MCF 10A (cell line): ENCODE measurements at regions not wholly inside any gene's neighbourhood (a gene's known extent, or its start where the extent isn't known, plus 50 kb on each side); places are given as distances from the start of the nearest gene placed in this dataset.
"Not testable (repeated sequence)": the region's sequence is repeated elsewhere in the genome, so short reads cannot be mapped to it uniquely, and the experiment has no call there.

Experiments used
- BruUV-seq: library from RNA; stranded (reverse); fragments of 400-500 nt; replicated peaks from 2 replicates; lab custom pipeline; 2021; lab: Mats Ljungman, UMichigan
- CTCF ChIA-PET: fragments of 300-600 bp; sonication (Branson Sonifier 250); formaldehyde crosslinking; extraction: SDS; loops from one replicate; lab custom pipeline; 2021; ENCODE audit warnings: antibody characterized with exemption, inconsistent platforms; lab: Yijun Ruan, JAX
- POLR2A ChIA-PET: fragments of 300-600, 350-650 bp; sonication (Branson Sonifier 250); formaldehyde crosslinking; extraction: SDS; loops from one replicate; lab custom pipeline; 2020; ENCODE audit warnings: antibody characterized with exemption, inconsistent platforms; lab: Yijun Ruan, JAX
- DNase-seq: peaks from one replicate; pipeline ENCODE4 v3.0.0-alpha.2; 2018; ENCODE audit not compliant: unreplicated experiment
- H3K27ac Mint-ChIP-seq: one replicate; pipeline ENCODE4 v1.8.0; 2022; ENCODE audit warnings: mild to moderate bottlenecking, low read depth, mixed read lengths; ENCODE audit not compliant: unreplicated experiment
- H3K27me3 Mint-ChIP-seq: one replicate; pipeline ENCODE4 v1.8.0; 2022; ENCODE audit warnings: mixed read lengths; ENCODE audit not compliant: insufficient read depth, unreplicated experiment
- H3K36me3 Mint-ChIP-seq: one replicate; pipeline ENCODE4 v1.8.0; 2022; ENCODE audit warnings: mild to moderate bottlenecking, moderate library complexity, mixed read lengths; ENCODE audit not compliant: insufficient read depth, unreplicated experiment
- H3K4me1 Mint-ChIP-seq: one replicate; pipeline ENCODE4 v1.8.0; 2022; ENCODE audit warnings: mixed read lengths; ENCODE audit not compliant: insufficient read depth, unreplicated experiment
- H3K4me3 Mint-ChIP-seq: one replicate; pipeline ENCODE4 v1.8.0; 2022; ENCODE audit warnings: mild to moderate bottlenecking, moderate library complexity, mixed read lengths; ENCODE audit not compliant: unreplicated experiment
- H3K9me3 Mint-ChIP-seq: one replicate; pipeline ENCODE4 v1.8.0; 2022; ENCODE audit warnings: mixed read lengths; ENCODE audit not compliant: unreplicated experiment
- intact Hi-C: fragments of 100-400 bp; cut with micrococcal nuclease; formaldehyde crosslinking; loops from 2 replicates; pipeline ENCODE4 v1.14.1; 2022
- TF ChIP-seq, protein P1 (sequence below): fragments of 200-600 bp; IDR thresholded peaks from one replicate; pipeline ENCODE4 v1.8.0; 2022; ENCODE audit warnings: antibody characterized with exemption, mild to moderate bottlenecking; ENCODE audit not compliant: unreplicated experiment

DNA sequence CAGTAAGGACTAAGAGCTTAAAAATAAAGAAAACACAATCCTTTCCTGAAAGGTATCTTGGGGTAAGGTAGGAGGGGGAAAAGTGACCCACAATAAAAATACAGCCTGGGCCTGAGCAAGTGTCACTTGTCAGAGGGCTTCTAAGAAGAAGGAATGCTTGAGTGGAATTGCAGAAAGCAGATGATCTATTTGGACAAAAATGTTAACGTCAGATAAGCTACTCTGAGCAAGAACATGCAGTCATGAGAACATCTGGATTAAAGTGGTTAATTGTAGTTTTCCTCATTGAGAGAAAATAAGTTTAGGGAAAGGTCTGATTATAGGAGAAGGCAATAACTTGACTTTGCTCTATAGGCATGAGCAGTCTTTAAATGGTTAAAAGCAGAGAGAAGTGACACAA is 581.9 kb downstream of the HTR1B start:
- POLR2A ChIA-PET = no interaction called here
- no peaks in the 10 kb centered on the region for H3K9me3 Mint-ChIP-seq
- H3K36me3 Mint-ChIP-seq = no peaks in the 10 kb centered on the region
- H3K27me3 Mint-ChIP-seq = no peaks in the 10 kb centered on the region
- H3K4me3 Mint-ChIP-seq = no peak overlapping the region
- DNase-seq = no peak
- no TSS peak for BruUV-seq
- intact Hi-C loops = no loop called here
- peaks cover 11% of the 10 kb centered on the region for H3K4me1 Mint-ChIP-seq
- TF ChIP-seq, protein P1, sequence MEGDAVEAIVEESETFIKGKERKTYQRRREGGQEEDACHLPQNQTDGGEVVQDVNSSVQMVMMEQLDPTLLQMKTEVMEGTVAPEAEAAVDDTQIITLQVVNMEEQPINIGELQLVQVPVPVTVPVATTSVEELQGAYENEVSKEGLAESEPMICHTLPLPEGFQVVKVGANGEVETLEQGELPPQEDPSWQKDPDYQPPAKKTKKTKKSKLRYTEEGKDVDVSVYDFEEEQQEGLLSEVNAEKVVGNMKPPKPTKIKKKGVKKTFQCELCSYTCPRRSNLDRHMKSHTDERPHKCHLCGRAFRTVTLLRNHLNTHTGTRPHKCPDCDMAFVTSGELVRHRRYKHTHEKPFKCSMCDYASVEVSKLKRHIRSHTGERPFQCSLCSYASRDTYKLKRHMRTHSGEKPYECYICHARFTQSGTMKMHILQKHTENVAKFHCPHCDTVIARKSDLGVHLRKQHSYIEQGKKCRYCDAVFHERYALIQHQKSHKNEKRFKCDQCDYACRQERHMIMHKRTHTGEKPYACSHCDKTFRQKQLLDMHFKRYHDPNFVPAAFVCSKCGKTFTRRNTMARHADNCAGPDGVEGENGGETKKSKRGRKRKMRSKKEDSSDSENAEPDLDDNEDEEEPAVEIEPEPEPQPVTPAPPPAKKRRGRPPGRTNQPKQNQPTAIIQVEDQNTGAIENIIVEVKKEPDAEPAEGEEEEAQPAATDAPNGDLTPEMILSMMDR = no peak
- CTCF ChIA-PET = interaction anchor here (0.6 kb wide), 2 partner anchors 26 to 48 kb away, joined by 3 to 4 read pairs; no protein-coding TSS in a partner anchor
- H3K27ac Mint-ChIP-seq = no peak overlapping the region

DNA sequence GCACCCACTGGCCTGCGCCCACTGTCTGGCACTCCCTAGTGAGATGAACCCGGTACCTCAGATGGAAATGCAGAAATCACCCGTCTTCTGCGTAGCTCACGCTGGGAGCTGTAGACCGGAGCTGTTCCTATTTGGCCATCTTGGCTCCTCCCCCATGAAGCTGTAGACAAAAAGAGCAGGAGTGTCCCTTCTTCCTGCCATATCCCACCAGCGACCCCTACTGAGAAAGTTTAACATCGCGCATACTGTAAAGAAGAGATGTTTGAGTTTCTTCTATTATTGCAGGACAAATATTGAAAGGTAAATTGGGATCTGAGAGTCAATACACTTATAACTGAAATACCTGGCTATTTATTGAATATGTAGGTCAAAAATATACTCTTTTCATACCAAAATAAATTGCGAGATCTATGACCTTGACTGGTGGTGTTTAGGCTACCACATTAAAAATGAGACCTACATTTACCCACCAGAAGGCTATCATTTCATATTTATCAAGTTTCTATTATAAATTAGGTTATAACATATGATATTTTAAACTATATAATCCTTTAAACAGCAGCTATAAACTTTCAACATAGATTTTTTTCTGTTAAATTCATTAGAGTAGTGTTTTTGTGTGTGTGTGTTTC is 586.3 kb downstream of the HTR1B start:
- Mint-ChIP-seq H3K27me3 (no peaks in the 10 kb centered on the region), H3K36me3 (no peaks in the 10 kb centered on the region), H3K4me1 (no peaks in the 10 kb centered on the region), H3K4me3 (no peak overlapping the region), H3K27ac (no peak overlapping the region), H3K9me3 (peaks cover 6% of the 10 kb centered on the region)
- intact Hi-C loops = no loop called here
- DNase-seq = no peak
- POLR2A ChIA-PET = no interaction called here
- no TSS peak for BruUV-seq
- CTCF ChIA-PET = interaction anchor here (0.8 to 0.9 kb wide), 2 partner anchors 180 to 741 kb away, joined by 4 read pairs; no protein-coding TSS in a partner anchor
- TF ChIP-seq, protein P1 = no peak

DNA sequence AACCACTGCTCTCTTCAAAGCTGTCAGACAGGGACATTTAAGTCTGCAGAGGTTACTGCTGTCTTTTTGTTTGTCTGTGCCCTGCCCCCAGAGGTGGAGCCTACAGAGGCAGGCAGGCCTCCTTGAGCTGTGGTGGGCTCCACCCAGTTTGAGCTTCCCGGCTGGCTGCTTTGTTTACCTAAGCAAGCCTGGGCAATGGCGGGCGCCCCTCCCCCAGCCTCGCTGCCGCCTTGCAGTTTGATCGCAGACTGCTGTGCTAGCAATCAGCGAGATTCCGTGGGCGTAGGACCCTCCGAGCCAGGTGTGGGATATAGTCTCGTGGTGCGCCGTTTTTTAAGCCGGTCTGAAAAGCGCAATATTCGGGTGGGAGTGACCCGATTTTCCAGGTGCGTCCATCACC is 586.9 kb downstream of the HTR1B start:
- H3K36me3 Mint-ChIP-seq, H3K9me3 Mint-ChIP-seq, H3K4me3 Mint-ChIP-seq, H3K27ac Mint-ChIP-seq, intact Hi-C loops, DNase-seq, BruUV-seq, H3K27me3 Mint-ChIP-seq, CTCF ChIA-PET, POLR2A ChIA-PET, H3K4me1 Mint-ChIP-seq: not testable (repeated sequence)

DNA sequence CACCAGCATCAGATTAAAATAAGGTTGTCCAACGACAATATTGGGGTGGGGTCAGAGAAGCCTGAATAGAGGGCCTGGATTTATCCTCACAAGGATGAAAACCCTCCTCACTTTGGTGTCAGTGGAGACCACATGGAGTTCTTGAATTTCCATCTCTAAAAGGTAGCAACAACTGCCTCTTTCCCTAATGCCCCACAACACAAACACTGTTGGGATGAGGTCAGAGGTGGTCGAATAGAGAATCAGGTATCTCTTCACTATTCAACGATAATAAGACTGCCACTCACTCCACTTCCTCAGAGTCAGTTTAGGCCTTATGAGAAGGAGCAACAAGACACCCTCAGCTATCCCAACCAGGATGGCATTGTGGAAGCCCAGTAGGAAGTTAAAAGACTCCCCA is 596.1 kb downstream of the HTR1B start:
- Mint-ChIP-seq H3K27me3 (no peaks in the 10 kb centered on the region), H3K36me3 (no peaks in the 10 kb centered on the region), H3K4me1 (no peaks in the 10 kb centered on the region), H3K4me3 (no peak overlapping the region), H3K9me3 (no peaks in the 10 kb centered on the region), H3K27ac (no peak overlapping the region)
- intact Hi-C loops = no loop called here
- ChIA-PET POLR2A (no interaction called here), CTCF (no interaction called here)
- no TSS peak for BruUV-seq
- TF ChIP-seq, protein P1 = no peak
- DNase-seq = no peak
